ENCODE measurements at regions not wholly inside any gene's neighbourhood (a gene's known extent, or its start where the extent isn't known, plus 50 kb on each side); places are given as distances from the start of the nearest gene placed in this dataset.
A peak's percentile ranks its signal among the peaks of the same experiment; 100 is the strongest.

- H4K91ac ChIP-seq (ENCODE audit: low read length): no peak overlapping the region
- H3K36me3 ChIP-seq (ENCODE audit: control insufficient read depth in 1 of 2, insufficient read depth in 2 of 2, low read depth in 1 of 2, low read length in 2 of 2): no peaks in the 10 kb centered on the region
- no peak overlapping the region for H2BK12ac ChIP-seq (ENCODE audit: low read length in 2 of 2)
- peaks cover 3% of the 10 kb centered on the region for H3K4me1 ChIP-seq (ENCODE audit: control insufficient read depth, insufficient read depth, low read depth, low read length)
- no peak overlapping the region for H2BK5ac ChIP-seq (ENCODE audit: low read depth, low read length, poor library complexity, severe bottlenecking)
- H4K8ac ChIP-seq (ENCODE audit: low read length): no peak overlapping the region
- H3K9ac ChIP-seq (ENCODE audit: low read length): no peak overlapping the region
- no peak overlapping the region for H2BK120ac ChIP-seq (ENCODE audit: low read depth, low read length)
- no peak overlapping the region for H3K23ac ChIP-seq (ENCODE audit: low read length in 2 of 2)
- 93% methylated on average over 4 of the region's 4 CpGs for WGBS
- no peak overlapping the region for H2BK15ac ChIP-seq (ENCODE audit: low read depth, poor library complexity, severe bottlenecking)
- no peak overlapping the region for H3K14ac ChIP-seq (ENCODE audit: low read length in 2 of 2)
- H3K9me3 ChIP-seq (ENCODE audit: control insufficient read depth, low read length): no peaks in the 10 kb centered on the region
- no peaks in the 10 kb centered on the region for H3K79me1 ChIP-seq (replicated peaks; ENCODE audit: low read length, poor library complexity, severe bottlenecking)
- DNase-seq: no peak
- no peak overlapping the region for H3K4ac ChIP-seq (ENCODE audit: low read depth in 1 of 2, low read length in 2 of 2)
- H3K27ac ChIP-seq (ENCODE audit: low read length, poor library complexity, severe bottlenecking): no peak overlapping the region
- H3K4me3 ChIP-seq (ENCODE audit: insufficient read depth in 1 of 2, low read depth in 1 of 2, low read length in 2 of 2): no peak overlapping the region
- no peak overlapping the region for H3K18ac ChIP-seq (ENCODE audit: low read depth in 1 of 2, low read length in 2 of 2)
- H2AK5ac ChIP-seq (ENCODE audit: low read length, severe bottlenecking): peak overlapping the region; percentile 10
- no peak overlapping the region for H2AFZ ChIP-seq (ENCODE audit: low read depth, low read length)
- no peak overlapping the region for H3K4me2 ChIP-seq (ENCODE audit: low read length, poor library complexity, severe bottlenecking)
- no peaks in the 10 kb centered on the region for H3K27me3 ChIP-seq (ENCODE audit: control insufficient read depth in 1 of 2, insufficient read depth in 1 of 2, low read length in 2 of 2)
Measured at GRCh38 chr15:38030609-38031008, 96.2 kb downstream of the TMCO5A start.

GRCh38 chr15:38035701-38036100 is 101.3 kb downstream of the TMCO5A start:
- Histone ChIP-seq H2AFZ (ENCODE audit: low read depth, low read length) (no peak overlapping the region), H3K9me3 (ENCODE audit: control insufficient read depth, low read length) (no peaks in the 10 kb centered on the region), H3K14ac (ENCODE audit: low read length in 2 of 2) (no peak overlapping the region), H3K18ac (ENCODE audit: low read depth in 1 of 2, low read length in 2 of 2) (no peak overlapping the region), H3K9ac (ENCODE audit: low read length) (no peak overlapping the region), H2BK120ac (ENCODE audit: low read depth, low read length) (no peak overlapping the region), H2AK5ac (ENCODE audit: low read length, severe bottlenecking) (no peak overlapping the region), H3K23ac (ENCODE audit: low read length in 2 of 2) (no peak overlapping the region), H2BK15ac (ENCODE audit: low read depth, poor library complexity, severe bottlenecking) (no peak overlapping the region), H3K79me1 (replicated peaks; ENCODE audit: low read length, poor library complexity, severe bottlenecking) (no peaks in the 10 kb centered on the region), H4K8ac (ENCODE audit: low read length) (no peak overlapping the region), H3K4ac (ENCODE audit: low read depth in 1 of 2, low read length in 2 of 2) (no peak overlapping the region), H2BK5ac (ENCODE audit: low read depth, low read length, poor library complexity, severe bottlenecking) (no peak overlapping the region), H3K4me2 (ENCODE audit: low read length, poor library complexity, severe bottlenecking) (no peak overlapping the region), H3K27me3 (ENCODE audit: control insufficient read depth in 1 of 2, insufficient read depth in 1 of 2, low read length in 2 of 2) (no peaks in the 10 kb centered on the region), H3K4me1 (ENCODE audit: control insufficient read depth, insufficient read depth, low read depth, low read length) (peaks cover 4% of the 10 kb centered on the region), H2BK12ac (ENCODE audit: low read length in 2 of 2) (no peak overlapping the region), H3K4me3 (ENCODE audit: insufficient read depth in 1 of 2, low read depth in 1 of 2, low read length in 2 of 2) (no peak overlapping the region), H4K91ac (ENCODE audit: low read length) (no peak overlapping the region), H3K27ac (ENCODE audit: low read length, poor library complexity, severe bottlenecking) (no peak overlapping the region), H3K36me3 (ENCODE audit: control insufficient read depth in 1 of 2, insufficient read depth in 2 of 2, low read depth in 1 of 2, low read length in 2 of 2) (no peaks in the 10 kb centered on the region)
- WGBS: 97% methylated on average over 2 of the region's 2 CpGs
- DNase-seq: no peak

- 70% methylated on average over 2 of the region's 3 CpGs for WGBS
- no peak overlapping the region for H2BK120ac ChIP-seq (ENCODE audit: low read depth, low read length)
- H3K4me1 ChIP-seq (ENCODE audit: control insufficient read depth, insufficient read depth, low read depth, low read length): peaks cover 2% of the 10 kb centered on the region
Measured at GRCh38 chr15:38036790-38037338, 102.4 kb downstream of the TMCO5A start.

GRCh38 chr15:38038659-38039442 is 104.4 kb downstream of the TMCO5A start:
- no peak overlapping the region for H2AK5ac ChIP-seq (ENCODE audit: low read length, severe bottlenecking)
- peak overlapping the region; percentile 24 for H3K9ac ChIP-seq (ENCODE audit: low read length)
- H3K4me3 ChIP-seq (ENCODE audit: insufficient read depth in 1 of 2, low read depth in 1 of 2, low read length in 2 of 2): no peak overlapping the region
- H2BK120ac ChIP-seq (ENCODE audit: low read depth, low read length): no peak overlapping the region
- no peak overlapping the region for H3K23ac ChIP-seq (ENCODE audit: low read length in 2 of 2)
- WGBS: 100% methylated on average over 2 of the region's 4 CpGs
- no peak overlapping the region for H2BK12ac ChIP-seq (ENCODE audit: low read length in 2 of 2)
- no peak overlapping the region for H3K4me2 ChIP-seq (ENCODE audit: low read length, poor library complexity, severe bottlenecking)
- no peak overlapping the region for H4K91ac ChIP-seq (ENCODE audit: low read length)
- no peaks in the 10 kb centered on the region for H3K36me3 ChIP-seq (ENCODE audit: control insufficient read depth in 1 of 2, insufficient read depth in 2 of 2, low read depth in 1 of 2, low read length in 2 of 2)
- no peak overlapping the region for H2AFZ ChIP-seq (ENCODE audit: low read depth, low read length)
- H3K9me3 ChIP-seq (ENCODE audit: control insufficient read depth, low read length): no peaks in the 10 kb centered on the region
- H3K27ac ChIP-seq (ENCODE audit: low read length, poor library complexity, severe bottlenecking): peak overlapping the region; percentile 13
- peak; percentile 69 for DNase-seq
- no peak overlapping the region for H4K8ac ChIP-seq (ENCODE audit: low read length)
- H3K14ac ChIP-seq (ENCODE audit: low read length in 2 of 2): no peak overlapping the region
- H3K79me1 ChIP-seq (replicated peaks; ENCODE audit: low read length, poor library complexity, severe bottlenecking): no peaks in the 10 kb centered on the region
- H3K18ac ChIP-seq (ENCODE audit: low read depth in 1 of 2, low read length in 2 of 2): no peak overlapping the region
- no peak overlapping the region for H2BK15ac ChIP-seq (ENCODE audit: low read depth, poor library complexity, severe bottlenecking)
- no peak overlapping the region for H2BK5ac ChIP-seq (ENCODE audit: low read depth, low read length, poor library complexity, severe bottlenecking)
- peaks cover 4% of the 10 kb centered on the region for H3K4me1 ChIP-seq (ENCODE audit: control insufficient read depth, insufficient read depth, low read depth, low read length)
- no peak overlapping the region for H3K4ac ChIP-seq (ENCODE audit: low read depth in 1 of 2, low read length in 2 of 2)
- no peaks in the 10 kb centered on the region for H3K27me3 ChIP-seq (ENCODE audit: control insufficient read depth in 1 of 2, insufficient read depth in 1 of 2, low read length in 2 of 2)

More at GRCh38 chr15:38036790-38037338, 102.4 kb downstream of the TMCO5A start:
- H3K18ac ChIP-seq (ENCODE audit: low read depth in 1 of 2, low read length in 2 of 2): no peak overlapping the region
- no peak overlapping the region for H3K23ac ChIP-seq (ENCODE audit: low read length in 2 of 2)
- no peaks in the 10 kb centered on the region for H3K79me1 ChIP-seq (replicated peaks; ENCODE audit: low read length, poor library complexity, severe bottlenecking)
- no peak overlapping the region for H3K27ac ChIP-seq (ENCODE audit: low read length, poor library complexity, severe bottlenecking)
- no peak overlapping the region for H3K4ac ChIP-seq (ENCODE audit: low read depth in 1 of 2, low read length in 2 of 2)
- no peak overlapping the region for H2BK12ac ChIP-seq (ENCODE audit: low read length in 2 of 2)
- no peak overlapping the region for H2BK5ac ChIP-seq (ENCODE audit: low read depth, low read length, poor library complexity, severe bottlenecking)
- H3K9me3 ChIP-seq (ENCODE audit: control insufficient read depth, low read length): no peaks in the 10 kb centered on the region
- no peak overlapping the region for H3K14ac ChIP-seq (ENCODE audit: low read length in 2 of 2)
- no peak overlapping the region for H3K4me3 ChIP-seq (ENCODE audit: insufficient read depth in 1 of 2, low read depth in 1 of 2, low read length in 2 of 2)
- no peak overlapping the region for H3K9ac ChIP-seq (ENCODE audit: low read length)
- no peak overlapping the region for H4K91ac ChIP-seq (ENCODE audit: low read length)
- no peak overlapping the region for H2AFZ ChIP-seq (ENCODE audit: low read depth, low read length)
- no peak overlapping the region for H2AK5ac ChIP-seq (ENCODE audit: low read length, severe bottlenecking)
- H3K27me3 ChIP-seq (ENCODE audit: control insufficient read depth in 1 of 2, insufficient read depth in 1 of 2, low read length in 2 of 2): no peaks in the 10 kb centered on the region
- no peak overlapping the region for H2BK15ac ChIP-seq (ENCODE audit: low read depth, poor library complexity, severe bottlenecking)
- H3K4me2 ChIP-seq (ENCODE audit: low read length, poor library complexity, severe bottlenecking): no peak overlapping the region
- no peaks in the 10 kb centered on the region for H3K36me3 ChIP-seq (ENCODE audit: control insufficient read depth in 1 of 2, insufficient read depth in 2 of 2, low read depth in 1 of 2, low read length in 2 of 2)
- no peak overlapping the region for H4K8ac ChIP-seq (ENCODE audit: low read length)
- no peak for DNase-seq

Measured in mesenchymal stem cell (in vitro differentiated cells and primary cell).